ENCODE measurements at regions not wholly inside any gene's neighbourhood (a gene's known extent, or its start where the extent isn't known, plus 50 kb on each side); places are given as distances from the start of the nearest gene placed in this dataset.
"Not testable (repeated sequence)": the region's sequence is repeated elsewhere in the genome, so short reads cannot be mapped to it uniquely, and the experiment has no call there.

DNA sequence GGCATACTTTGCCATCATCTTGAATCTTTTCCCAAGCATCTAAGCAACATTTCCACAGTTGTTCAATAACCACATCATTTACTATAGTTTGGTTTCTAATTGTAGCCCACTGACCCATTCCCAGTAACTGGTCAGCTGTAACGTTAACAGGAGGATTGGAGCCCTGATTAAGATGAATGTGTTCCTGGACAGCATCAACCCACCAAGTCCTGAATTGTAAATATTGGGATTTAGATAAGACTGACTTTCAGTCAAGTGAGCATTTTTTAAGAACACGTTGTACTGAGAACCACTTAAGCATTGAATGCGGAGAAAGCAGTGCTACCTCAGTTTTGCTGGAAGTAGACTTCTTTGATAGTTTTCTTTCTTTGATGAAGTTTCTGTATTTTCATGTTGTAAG lies 53.3 kb upstream of the ARL4D start:
- CTCF ChIA-PET: not testable (repeated sequence)

GRCh38 chr17:43344685-43345084 lies 54.1 kb upstream of the ARL4D start:
- ChIA-PET POLR2A (no interaction called here), CTCF (interaction anchor here (1.1 to 1.5 kb wide), 2 partner anchors 10 to 140 kb away, joined by 3 to 4 read pairs; no protein-coding TSS in a partner anchor)

More for the DNA sequence above, 53.3 kb upstream of the ARL4D start:
- POLR2A ChIA-PET: not testable (repeated sequence)

- CTCF ChIA-PET: interaction anchor here (1.6 kb wide), 2 partner anchors 18 to 141 kb away, joined by 5 read pairs; partner anchors contain the start of gene DHX8
- POLR2A ChIA-PET: interaction anchor here (1.7 to 2.3 kb wide), 3 partner anchors 19 to 27 kb away, joined by 8 to 29 read pairs (median 15); no protein-coding TSS in a partner anchor
Observed at GRCh38 chr17:43342589-43342890, 56.3 kb upstream of the ARL4D start.

DNA sequence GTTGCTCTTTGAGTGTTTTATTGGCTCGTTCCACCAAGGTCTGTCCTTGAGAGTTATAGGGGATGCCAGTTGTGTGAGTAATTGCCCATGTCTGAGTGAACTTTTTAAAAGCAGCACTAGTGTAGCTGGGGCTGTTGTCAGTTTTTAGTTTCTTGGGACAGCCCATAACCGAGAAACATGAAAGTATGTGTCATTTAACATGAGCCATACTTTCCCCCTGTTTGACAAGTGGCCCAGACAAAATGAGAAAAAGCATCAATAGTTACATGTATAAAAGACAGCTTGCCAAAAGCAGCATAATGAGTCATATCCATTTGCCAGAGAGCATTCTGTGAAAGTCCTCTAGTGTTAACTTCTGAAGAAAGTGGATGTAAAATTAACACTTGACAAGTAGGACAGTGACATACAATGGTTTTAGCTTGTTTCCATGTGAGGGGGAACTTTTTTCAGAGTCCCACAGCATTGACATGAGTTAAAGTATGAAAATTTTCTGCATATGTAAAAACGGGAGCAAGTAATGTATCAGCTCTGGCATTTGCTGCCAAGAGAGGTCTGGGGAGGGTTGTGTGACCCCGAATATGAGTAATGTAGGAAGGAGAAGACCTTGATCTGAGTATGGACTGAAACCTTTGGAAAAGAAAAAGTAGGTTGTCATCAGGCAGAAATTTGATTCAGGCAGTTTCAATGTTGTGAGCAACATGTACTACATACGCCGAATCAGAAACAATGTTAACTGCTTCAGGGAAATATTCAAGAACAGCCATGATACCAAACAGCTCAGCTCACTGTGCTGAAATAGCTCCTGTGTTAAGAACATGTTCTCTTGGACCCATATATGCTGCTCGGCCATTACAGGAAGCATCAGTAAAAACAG lies 56.8 kb upstream of the ARL4D start:
- ChIA-PET CTCF (interaction anchor here (1.1 to 1.6 kb wide), 3 partner anchors 14 to 142 kb away, joined by 3 to 5 read pairs (median 5); partner anchors contain the start of gene DHX8), POLR2A (interaction anchor here (0.6 to 2.3 kb wide), 5 partner anchors 19 to 609 kb away, joined by 3 to 29 read pairs (median 8); no protein-coding TSS in a partner anchor)

DNA sequence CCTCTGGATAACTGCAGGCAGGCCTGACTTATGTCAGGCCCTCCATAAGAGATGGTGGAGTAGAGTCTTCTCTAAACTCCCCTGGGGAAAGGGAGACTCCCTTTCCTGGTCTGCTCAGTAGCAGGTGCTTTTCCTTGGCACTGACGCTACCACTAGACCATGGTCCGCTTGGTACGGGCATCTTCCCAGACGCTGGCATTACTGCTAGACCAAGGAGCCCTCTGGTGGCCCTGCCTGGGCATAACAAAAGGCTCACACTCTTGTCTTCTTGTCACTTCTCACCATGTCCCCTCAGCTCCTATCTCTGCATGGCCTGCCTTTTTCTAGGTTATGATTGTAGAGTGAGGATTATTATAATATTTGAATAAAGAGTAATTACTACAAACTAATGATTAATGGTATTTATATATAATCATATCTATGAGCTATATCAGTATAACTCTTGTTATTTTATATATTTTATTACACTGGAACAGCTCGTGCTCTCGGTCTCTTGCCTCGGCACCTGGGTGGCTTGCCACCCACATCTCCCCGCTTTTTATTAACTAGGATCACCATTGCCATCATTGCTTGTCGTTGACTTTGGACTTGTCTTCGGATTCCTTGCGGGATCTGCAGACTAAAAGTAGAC lies 59.8 kb upstream of the ARL4D start:
- POLR2A ChIA-PET: interaction anchor here (1.2 to 1.4 kb wide), 2 partner anchors 22 to 319 kb away, joined by 3 to 4 read pairs; no protein-coding TSS in a partner anchor
- CTCF ChIA-PET: interaction anchor here (0.6 to 1.3 kb wide), 4 partner anchors 15 to 314 kb away, joined by 3 to 4 read pairs (median 3); partner anchors contain the start of gene DHX8

- ChIA-PET POLR2A (no interaction called here), CTCF (no interaction called here)
Observed at GRCh38 chr17:43337684-43338428, 60.9 kb upstream of the ARL4D start.

GRCh38 chr17:43334738-43335402 lies 63.9 kb upstream of the ARL4D start:
- CTCF ChIA-PET: interaction anchor here (1.0 to 1.9 kb wide), 6 partner anchors 10 to 53 kb away, joined by 3 to 6 read pairs (median 4); no protein-coding TSS in a partner anchor
- POLR2A ChIA-PET: interaction anchor here (1.2 kb wide), 1 partner anchor 33 kb away, joined by 5 read pairs; no protein-coding TSS in a partner anchor

GRCh38 chr17:43333433-43333943 lies 65.3 kb upstream of the ARL4D start:
- ChIA-PET CTCF (interaction anchor here (1.4 to 1.9 kb wide), 4 partner anchors 23 to 54 kb away, joined by 3 to 6 read pairs (median 4); no protein-coding TSS in a partner anchor), POLR2A (no interaction called here)

DNA sequence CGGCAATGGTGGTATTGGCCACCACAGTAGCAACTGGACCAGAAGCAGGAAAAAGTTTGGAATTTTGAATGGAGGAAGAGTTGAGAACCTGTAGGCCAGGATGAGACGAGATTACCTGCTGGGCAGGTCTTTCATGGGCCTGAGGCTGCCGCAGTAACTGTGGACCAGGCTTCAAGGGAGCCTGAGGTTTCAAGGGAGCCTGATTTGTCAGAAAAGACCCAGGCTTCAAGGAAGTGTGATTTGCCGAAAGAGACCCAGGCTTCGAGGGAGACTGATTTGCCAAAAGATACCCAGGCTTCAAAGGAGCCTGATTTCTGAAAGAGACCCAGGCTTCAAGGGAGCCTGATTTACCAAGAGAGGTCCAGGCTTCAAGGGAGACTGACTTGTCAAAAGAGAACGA lies 66.6 kb upstream of the ARL4D start:
- CTCF ChIA-PET: no interaction called here

DNA sequence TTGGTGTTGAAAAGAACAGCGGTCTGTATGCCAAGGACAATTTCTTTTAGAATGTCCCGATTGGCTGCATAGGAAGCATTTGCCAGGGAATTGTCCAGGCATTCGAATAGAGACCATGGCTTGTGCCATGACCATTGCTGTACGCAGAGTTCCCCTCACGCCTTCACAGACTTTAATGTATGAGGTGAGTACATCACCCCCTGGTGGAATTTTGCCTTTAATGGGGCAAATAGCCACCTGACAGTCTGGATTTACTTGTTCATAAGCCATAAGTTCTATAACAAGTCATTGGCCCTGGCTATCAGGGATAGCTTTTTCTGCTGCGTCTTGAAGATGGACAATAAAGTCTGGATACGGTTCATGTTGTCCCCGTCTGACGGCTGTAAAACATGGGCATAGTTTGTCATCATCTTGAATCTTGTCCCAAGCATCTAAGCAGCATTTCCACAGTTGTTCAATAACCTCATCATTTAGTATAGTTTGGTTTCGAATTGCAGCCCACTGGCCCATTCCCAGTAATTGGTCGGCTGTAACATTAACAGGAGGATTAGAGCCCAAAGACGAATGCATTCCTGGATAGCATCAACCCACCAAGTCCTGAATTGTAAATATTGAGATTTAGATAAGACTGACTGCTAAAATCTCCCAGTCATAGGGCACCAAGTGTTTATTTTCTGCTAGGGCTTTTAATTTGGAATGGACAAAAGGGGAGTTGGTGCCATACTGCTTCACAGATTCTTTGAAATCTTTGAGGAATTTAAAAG lies 67.7 kb upstream of the ARL4D start:
- ChIA-PET CTCF (no interaction called here), POLR2A (no interaction called here)

More for the DNA sequence above, 66.6 kb upstream of the ARL4D start:
- POLR2A ChIA-PET: no interaction called here

DNA sequence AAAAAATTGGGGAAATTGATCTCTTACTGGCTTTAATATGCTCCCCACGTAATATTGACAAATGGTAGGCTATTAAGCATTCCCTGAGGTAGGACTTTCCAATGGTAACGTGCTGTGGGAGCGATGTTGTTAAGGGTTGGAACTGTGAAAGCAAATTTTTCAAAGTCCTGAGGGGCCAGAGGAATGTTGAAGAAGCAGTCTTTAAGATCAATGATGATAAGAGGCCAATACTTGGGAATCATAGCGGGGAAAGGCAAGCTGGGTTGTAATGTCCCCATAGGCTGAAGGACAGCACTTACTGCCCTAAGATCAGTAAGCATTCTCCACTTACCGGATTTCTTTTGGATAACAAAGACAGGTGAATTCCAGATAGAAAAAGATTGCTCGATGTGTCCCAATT lies 69.6 kb upstream of the ARL4D start:
- ChIA-PET POLR2A (no interaction called here), CTCF (no interaction called here)

DNA sequence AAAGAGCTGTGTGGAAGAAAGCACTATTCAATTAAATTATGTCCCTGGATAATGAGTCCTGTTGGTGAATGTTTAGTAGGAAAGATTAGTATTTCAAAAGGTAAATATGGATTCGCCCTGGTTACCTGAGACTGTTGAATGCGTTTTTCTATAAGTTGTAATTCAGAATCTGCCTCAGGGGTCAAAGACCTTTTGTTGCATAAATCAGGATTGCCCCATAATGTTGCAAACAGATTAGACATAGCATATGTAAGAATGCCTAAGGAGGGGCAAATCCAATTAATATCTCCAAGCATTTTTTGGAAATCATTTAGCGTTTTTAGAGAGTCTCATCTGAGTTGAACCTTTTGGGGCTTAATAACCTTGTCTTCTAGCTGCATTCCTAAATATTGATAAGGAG lies 70.1 kb upstream of the ARL4D start:
- POLR2A ChIA-PET: no interaction called here
- CTCF ChIA-PET: no interaction called here

- ChIA-PET POLR2A (no interaction called here), CTCF (no interaction called here)
Observed at GRCh38 chr17:43327834-43328420, 70.9 kb upstream of the ARL4D start.

- ChIA-PET POLR2A (no interaction called here), CTCF (no interaction called here)
Observed at GRCh38 chr17:43327421-43327820, 71.4 kb upstream of the ARL4D start.

DNA sequence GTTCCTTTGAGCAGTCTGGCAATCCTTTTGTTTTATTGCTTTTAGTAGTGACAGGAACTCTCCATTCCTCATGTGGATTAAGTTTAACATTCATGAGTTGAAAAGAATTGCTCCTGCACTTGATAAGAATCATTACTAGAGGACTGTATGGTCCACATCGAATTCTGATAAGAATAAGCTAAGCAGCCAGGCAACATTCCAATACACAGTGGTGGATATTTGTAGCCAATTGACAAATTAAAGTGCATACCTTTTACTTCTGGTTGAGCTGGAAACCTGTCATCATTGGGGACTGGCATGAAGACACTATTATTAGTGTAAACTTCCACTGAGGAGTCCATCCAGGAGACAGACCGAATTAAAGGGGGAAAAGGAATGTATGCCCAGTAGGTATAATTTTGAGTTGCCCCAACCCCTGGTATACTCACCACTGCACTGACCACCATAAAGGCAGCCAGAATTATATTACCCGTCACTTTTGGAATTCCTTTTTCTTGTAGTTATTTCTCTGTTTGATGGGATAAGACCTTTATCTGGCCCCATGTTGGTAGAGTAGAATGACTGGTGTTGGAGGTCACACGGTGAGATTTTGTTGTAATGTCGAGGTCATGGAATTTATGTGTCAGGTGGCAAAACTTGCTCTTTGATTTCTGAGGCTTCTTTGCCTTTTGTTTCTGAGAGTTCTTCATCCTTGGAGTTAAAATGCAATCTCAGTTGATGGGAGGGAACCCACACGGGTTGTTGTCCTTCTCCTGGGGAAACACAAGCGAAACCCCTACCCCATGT lies 72.1 kb upstream of the ARL4D start:
- POLR2A ChIA-PET: no interaction called here

DNA sequence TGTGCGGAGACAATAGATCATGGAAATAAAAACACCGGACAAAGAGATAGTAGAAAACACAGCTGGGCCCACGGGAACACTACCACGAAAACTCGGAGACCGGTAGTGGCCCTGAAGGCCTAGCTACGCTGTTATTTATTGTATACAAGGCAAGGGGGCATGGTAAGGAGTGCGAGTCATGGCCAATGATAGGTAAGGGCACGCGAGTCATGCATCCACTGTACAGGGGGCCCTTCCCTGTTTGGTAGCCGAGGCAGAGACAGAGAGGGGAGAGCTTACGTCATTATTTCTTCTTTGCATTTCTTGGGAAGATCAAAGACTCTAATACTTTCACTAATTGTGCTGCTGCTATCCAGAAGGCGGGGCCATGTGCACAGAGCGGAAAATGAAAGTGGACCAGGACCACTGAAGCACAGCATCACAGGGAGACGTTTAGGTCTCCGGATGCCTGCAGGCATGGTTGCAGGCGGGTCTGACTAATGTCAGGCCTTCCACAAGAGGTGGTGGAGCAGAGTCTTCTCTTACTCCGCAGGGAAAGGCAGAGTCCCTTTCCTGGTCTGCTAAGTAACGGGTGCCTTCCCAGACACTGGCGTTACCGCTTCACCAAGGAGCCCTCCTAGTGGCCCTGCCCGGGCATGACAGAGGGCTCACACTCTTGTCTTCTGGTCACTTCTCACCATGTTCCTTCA lies 74.4 kb upstream of the ARL4D start:
- ChIA-PET POLR2A (no interaction called here), CTCF (no interaction called here)

More for the DNA sequence above, 72.1 kb upstream of the ARL4D start:
- CTCF ChIA-PET: no interaction called here

Data from activated CD8-positive, alpha-beta memory T cell treated with anti-CD3 and anti-CD28 coated beads for 36 hours (primary cell).